SKM-1 (cell line): ENCODE measurements at regions not wholly inside any gene's neighbourhood (a gene's known extent, or its start where the extent isn't known, plus 50 kb on each side); places are given as distances from the start of the nearest gene placed in this dataset.

ENCODE experiments used
- DNase-seq: peaks from one replicate; lab custom pipeline; 2025; ENCODE audit not compliant: unreplicated experiment; lab: John Stamatoyannopoulos, UW

DNA sequence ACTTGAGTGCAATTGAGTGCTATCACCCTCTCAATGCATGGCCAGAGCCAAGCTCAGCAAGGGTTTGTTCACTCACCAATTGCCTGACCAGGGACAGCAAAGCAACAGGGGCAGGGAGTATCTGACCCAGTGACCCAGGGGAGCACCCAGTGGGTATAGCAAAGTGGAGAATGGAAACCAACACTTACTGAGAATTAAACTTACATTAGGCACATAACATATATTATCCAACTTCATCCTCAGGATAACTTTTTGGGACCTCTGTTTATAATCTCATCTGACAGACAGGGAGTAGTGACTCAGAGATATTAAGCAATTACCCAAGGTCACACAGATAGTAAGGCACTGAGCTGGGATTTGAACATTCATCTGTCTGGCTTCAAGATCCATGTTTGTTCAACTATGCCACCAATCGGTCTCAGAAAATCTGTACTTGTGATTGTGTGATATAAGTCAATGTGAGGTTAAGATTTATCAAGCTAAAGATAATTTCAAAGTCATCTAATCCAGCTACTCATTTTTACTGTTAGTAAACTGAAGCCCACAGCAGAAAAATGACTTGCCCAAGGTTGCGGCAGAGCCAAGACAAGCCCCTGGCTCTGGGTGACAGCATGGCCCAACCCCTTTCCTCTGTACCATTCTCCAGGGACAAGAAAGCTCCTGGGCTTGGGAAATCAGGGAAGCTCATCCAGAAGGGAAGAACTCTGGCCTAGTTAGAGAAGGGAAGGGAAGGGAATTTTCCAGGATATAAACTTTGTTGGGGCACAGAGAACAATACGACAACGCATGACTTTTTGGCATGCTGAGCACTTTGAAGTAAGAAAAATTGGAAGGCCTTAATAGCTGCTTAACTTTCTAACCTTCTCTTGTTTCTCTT is 138.0 kb upstream of the SMAD3 start:
- no peak for DNase-seq

DNA sequence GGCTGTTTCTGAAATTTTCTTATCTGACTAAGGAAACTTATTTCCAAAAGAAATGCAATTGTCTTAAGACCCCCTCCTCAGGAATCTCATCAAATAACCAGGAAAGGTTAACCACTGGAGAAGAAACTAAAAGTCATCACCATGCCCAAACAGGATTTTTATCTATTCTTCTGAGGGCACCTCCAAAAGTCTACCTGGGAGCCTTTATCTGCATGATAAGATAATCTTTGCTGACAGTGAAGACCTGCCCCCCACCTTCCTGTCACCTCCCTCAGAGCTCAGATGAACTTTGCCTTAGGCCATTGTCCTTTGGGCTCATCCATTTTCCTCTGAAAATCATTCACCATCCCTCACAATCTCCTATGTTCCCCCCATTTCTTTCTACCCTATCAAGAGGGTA is 137.3 kb upstream of the SMAD3 start:
- no peak for DNase-seq

GRCh38 chr15:66928784-66929183 is 136.6 kb upstream of the SMAD3 start:
- DNase-seq = no peak

GRCh38 chr15:66929843-66930402 is 135.5 kb upstream of the SMAD3 start:
- DNase-seq = no peak

DNA sequence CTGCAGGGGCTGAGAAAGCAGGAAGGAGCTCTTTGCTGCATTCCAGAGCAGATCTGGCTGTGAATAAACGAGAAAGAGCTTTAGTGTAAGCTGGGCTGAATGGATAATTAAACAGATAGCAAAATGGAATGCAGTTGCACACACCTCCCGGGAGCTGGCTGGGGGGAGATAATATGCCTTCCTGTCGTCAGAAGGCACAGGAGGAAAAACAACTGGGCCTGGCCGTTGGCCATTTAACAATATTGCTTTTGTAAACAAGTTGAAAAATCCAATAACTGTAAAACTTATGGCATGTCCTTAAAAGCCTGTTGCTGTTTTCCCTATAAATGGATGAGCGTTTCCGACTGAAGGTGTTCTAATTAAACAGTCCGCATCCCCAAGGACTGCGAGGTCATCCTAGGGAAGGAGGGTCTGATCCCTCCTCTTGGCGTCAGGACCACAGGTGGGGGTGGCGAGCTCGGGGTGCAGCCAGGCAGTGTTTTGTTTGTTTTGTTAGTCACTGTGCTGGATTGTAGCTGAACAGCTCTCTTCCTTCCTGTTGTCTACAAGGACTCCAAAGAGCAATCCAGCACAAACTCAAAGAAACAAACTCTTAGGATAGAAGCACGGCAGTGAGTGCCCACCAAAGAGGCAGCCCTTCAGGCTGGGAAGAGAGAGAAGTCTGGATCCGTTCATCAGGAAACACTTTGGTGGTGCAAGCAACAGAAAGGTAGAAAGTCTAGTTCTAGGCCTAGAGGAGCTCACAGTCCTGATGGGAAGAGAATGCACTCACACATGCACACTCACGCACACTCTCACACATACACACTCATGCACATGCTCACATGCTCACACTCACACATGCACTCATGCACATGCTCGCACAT is 133.4 kb upstream of the SMAD3 start:
- DNase-seq = no peak

- DNase-seq = no peak
These were observed 132.8 kb upstream of the SMAD3 start for GRCh38 chr15:66932634-66933024.

DNA sequence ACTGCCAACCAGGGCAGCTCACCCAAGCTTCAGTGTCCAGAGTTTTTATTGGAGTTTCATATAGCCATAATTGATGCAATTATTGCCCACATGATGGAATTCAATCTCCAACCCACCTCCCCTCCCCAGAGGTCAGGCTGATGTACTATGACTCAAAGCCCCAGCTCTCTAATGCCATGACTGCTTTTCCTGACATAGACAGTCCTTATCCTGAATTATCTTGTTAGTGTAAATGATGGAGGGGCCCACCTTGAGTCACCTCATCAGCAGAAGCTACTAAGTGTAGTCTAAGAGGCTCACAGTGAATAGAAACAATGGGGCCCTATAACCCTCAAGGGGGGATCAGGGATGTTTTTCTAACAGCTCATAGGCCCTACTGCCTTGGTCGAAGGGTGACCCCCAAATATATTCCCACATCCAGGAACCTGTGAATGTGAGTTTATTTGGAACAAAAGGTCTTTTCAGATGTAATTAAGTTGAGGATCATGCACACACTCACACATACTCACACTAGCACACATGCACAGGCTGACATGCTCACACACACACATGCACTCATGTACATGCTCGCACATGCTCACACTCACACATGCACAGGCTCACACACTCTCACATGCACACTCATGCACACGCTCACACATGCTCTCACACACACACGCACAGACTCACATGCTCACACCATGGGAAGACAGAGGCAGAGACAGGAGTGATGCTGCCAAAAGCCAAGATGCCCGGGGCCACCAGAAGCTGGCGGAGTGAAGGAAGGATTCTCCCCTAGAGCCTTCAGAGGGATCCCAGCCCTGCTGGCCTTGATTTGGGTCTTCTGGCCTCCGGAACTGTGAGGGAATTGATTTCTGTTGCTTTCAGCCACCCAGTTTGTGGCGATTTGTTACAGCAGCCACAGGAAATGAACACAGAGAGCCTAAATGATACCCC is 131.2 kb upstream of the SMAD3 start:
- no peak for DNase-seq

GRCh38 chr15:66934868-66935520 is 130.4 kb upstream of the SMAD3 start:
- DNase-seq = no peak

DNA sequence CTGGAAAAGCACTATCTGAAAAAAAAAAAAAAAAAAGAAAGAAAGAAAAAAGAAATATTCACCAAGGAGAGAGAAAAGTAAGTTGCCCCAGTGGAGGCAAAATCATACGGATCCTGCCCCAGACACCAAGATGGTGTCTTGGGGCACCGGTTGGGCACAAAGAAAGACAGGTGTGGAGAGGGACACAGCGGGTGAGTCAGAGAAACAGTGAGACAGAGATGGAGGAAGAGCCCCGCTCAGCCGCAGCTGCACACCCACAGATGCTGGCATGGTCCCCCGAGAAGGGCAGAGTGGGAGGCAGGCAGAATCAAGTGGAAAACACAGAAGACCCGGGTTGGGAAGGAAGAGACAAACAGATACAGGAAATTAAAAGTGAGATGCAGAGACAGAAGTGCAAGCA is 129.7 kb upstream of the SMAD3 start:
- DNase-seq = no peak

- DNase-seq = no peak
These were observed 129.1 kb upstream of the SMAD3 start for GRCh38 chr15:66936109-66936860.

DNA sequence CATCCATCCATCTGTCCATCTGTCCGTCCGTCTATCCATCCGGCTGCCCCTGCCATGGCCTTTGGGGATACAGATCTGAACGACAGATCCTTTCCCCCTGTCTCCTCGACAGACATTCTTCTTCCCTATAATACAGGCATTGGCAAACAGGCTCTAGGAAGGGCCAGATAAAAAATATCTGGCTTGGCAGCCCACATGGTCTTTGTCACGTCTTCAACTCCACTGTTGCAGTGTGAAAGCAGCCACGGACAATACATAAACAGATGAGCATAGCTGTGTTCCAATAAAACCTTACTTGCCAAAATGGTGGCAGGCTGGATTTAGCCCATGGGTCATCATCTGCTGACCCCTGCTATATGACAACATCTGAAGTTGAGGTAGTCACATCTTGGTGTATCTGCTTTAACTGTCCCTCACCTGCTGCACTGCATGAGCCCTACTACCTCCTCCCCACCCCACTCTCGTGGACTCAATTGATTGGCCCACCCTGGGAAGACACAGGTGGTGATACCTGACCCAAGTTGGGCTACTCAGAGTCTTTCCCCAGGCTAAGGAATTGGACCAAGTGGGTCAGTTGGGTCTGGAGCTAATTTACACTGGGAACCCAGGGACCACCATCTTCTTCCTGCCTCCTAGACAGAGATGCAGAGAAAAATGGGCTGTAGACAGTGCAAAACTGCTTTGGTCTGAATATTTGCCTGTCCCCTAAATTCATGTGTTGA is 128.4 kb upstream of the SMAD3 start:
- DNase-seq = no peak

GRCh38 chr15:66937588-66937987 is 127.8 kb upstream of the SMAD3 start:
- no peak for DNase-seq

- DNase-seq = no peak
These were observed 127.1 kb upstream of the SMAD3 start for GRCh38 chr15:66938114-66938830.

DNA sequence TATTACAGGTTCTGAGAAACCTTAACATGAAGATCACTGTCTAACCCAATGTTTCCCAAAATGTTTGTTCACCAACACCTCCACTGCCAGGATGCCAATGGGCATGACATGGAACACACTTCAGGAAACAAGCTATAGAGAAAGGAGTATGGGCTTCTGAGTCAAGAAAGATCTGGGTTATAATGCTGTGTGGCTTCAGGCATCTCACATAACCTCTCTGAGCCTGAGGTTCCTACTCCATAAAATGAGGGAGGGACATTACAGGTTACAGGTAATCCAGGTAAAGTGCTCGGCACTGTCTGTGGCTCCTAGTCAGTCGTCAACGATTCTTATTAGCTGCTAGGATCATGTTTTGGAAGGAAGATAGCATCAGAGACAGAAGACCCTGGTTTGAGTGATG is 126.4 kb upstream of the SMAD3 start:
- DNase-seq = no peak

- no peak for DNase-seq
These were observed 125.9 kb upstream of the SMAD3 start for GRCh38 chr15:66939451-66940023.

- no peak for DNase-seq
These were observed 125.0 kb upstream of the SMAD3 start for GRCh38 chr15:66940368-66940767.

- DNase-seq = no peak
These were observed 124.2 kb upstream of the SMAD3 start for GRCh38 chr15:66941108-66941711.
